T-helper 2 cell treated with Interferon-gamma antibody and Interleukin-4, amounts not matched to agents 5 μg/mL and 100 μg/mL, for 36 hours (primary cell): ENCODE measurements at regions not wholly inside any gene's neighbourhood (a gene's known extent, or its start where the extent isn't known, plus 50 kb on each side); places are given as distances from the start of the nearest gene placed in this dataset.
A peak's percentile ranks its signal among the peaks of the same experiment; 100 is the strongest.
"Not testable (repeated sequence)": the region's sequence is repeated elsewhere in the genome, so short reads cannot be mapped to it uniquely, and the experiment has no call there.

Experiments used
- DNase-seq: peaks from one replicate; pipeline ENCODE4 v3.0.0; 2021; ENCODE audit warnings: low spot score
- H3K27ac Mint-ChIP-seq: one replicate; pipeline ENCODE4 v1.8.0; 2021; ENCODE audit warnings: mild to moderate bottlenecking, mixed read lengths
- H3K27me3 Mint-ChIP-seq: one replicate; pipeline ENCODE4 v1.8.0; 2021; ENCODE audit warnings: low read depth, mixed read lengths
- H3K36me3 Mint-ChIP-seq: one replicate; pipeline ENCODE4 v1.8.0; 2021; ENCODE audit warnings: low read depth, mixed read lengths
- H3K4me1 Mint-ChIP-seq: one replicate; pipeline ENCODE4 v1.8.0; 2021; ENCODE audit warnings: low read depth, mixed read lengths
- H3K4me3 Mint-ChIP-seq: one replicate; pipeline ENCODE4 v1.8.0; 2022; ENCODE audit warnings: mild to moderate bottlenecking, moderate library complexity, mixed read lengths
- H3K9me3 Mint-ChIP-seq: one replicate; pipeline ENCODE4 v1.8.0; 2021; ENCODE audit warnings: mixed read lengths

DNA sequence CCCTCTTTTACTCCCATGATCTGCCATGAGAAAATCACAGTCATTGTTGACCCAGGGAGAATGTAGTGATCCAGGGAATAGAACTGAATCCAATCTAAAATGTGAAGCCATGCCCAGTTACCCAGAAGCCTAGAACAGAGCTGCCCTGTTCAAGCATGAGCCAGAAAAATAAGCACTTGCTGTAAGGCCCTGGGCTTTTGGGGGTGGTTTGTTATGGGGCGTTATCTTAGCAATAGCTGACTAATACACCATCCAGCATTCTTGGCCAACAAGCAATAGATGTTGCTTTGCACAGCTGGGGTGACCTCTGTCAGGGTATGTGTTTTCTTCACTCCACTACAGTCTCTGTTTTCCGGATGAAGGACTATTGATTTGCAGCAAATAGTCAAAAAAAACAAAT, 120.4 kb downstream of the ZFP64 start:
- no peak for DNase-seq
- no peaks in the 10 kb centered on the region for H3K9me3 Mint-ChIP-seq
- H3K4me3 Mint-ChIP-seq, result no peak overlapping the region
- no peaks in the 10 kb centered on the region for H3K4me1 Mint-ChIP-seq
- H3K27ac Mint-ChIP-seq, result no peak overlapping the region
- no peaks in the 10 kb centered on the region for H3K27me3 Mint-ChIP-seq
- no peaks in the 10 kb centered on the region for H3K36me3 Mint-ChIP-seq

DNA sequence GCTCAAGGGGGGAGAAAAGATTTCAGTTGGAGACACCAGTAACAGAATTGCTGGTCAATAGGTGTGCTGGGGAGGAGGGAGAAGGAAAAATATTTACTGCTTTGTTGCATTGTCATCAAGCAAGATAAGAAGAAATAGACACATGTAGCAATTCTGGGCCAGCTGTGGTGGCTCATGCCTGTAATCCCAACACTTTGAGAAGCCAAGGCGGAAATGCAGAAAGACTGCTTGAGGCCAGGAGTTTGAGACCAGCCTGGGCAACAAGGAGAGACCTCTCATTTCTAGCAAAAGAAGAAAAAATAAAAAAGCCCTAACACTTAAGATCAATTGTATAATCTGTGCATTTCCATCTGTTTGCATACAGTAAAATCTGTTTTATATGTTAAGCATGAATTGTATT, 126.6 kb downstream of the ZFP64 start:
- H3K4me3 Mint-ChIP-seq, result no peak overlapping the region
- no peaks in the 10 kb centered on the region for H3K4me1 Mint-ChIP-seq
- H3K36me3 Mint-ChIP-seq, result no peaks in the 10 kb centered on the region
- no peaks in the 10 kb centered on the region for H3K27me3 Mint-ChIP-seq
- no peaks in the 10 kb centered on the region for H3K9me3 Mint-ChIP-seq
- no peak overlapping the region for H3K27ac Mint-ChIP-seq
- no peak for DNase-seq

DNA sequence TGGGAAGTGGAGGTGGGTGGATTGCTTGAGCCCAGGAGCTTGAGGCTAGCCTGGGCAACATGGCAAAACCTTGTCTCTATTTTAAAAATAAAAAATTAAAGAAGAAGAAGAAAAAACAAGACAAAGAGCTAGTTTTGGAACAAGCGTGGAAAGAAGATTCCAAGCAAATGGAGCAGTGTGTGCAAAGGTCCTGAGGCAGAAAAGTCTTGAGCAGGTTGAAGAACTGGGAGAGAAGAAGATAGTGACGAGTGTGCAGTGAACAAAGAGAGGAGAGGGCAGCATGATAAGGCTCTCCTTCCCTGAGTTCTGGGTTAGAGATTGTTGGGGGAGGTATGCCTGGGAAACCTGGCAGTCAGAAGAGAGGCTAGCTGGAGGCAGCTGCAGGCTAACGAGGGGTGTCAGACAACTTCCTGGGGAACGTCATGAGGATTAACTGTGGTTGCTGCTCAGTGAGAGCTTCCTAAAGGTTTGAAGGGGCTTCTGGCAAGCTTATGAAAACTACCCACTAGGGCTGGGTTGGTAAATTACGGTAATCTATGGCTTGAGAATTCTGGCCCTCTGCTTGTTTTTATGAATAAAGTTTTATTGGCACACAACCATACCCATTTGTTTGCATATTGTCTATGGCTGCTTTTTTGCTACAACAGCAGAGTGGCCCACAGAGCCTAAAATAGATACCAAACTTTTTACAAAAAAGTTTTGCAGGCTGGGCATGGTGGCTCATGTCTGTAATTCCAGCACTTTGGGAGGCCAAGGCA, 128.9 kb downstream of the ZFP64 start:
- H3K27me3 Mint-ChIP-seq, result no peaks in the 10 kb centered on the region
- no peak for DNase-seq
- H3K36me3 Mint-ChIP-seq, result no peaks in the 10 kb centered on the region
- no peak overlapping the region for H3K27ac Mint-ChIP-seq
- no peak overlapping the region for H3K4me3 Mint-ChIP-seq
- no peaks in the 10 kb centered on the region for H3K4me1 Mint-ChIP-seq
- H3K9me3 Mint-ChIP-seq, result no peaks in the 10 kb centered on the region

DNA sequence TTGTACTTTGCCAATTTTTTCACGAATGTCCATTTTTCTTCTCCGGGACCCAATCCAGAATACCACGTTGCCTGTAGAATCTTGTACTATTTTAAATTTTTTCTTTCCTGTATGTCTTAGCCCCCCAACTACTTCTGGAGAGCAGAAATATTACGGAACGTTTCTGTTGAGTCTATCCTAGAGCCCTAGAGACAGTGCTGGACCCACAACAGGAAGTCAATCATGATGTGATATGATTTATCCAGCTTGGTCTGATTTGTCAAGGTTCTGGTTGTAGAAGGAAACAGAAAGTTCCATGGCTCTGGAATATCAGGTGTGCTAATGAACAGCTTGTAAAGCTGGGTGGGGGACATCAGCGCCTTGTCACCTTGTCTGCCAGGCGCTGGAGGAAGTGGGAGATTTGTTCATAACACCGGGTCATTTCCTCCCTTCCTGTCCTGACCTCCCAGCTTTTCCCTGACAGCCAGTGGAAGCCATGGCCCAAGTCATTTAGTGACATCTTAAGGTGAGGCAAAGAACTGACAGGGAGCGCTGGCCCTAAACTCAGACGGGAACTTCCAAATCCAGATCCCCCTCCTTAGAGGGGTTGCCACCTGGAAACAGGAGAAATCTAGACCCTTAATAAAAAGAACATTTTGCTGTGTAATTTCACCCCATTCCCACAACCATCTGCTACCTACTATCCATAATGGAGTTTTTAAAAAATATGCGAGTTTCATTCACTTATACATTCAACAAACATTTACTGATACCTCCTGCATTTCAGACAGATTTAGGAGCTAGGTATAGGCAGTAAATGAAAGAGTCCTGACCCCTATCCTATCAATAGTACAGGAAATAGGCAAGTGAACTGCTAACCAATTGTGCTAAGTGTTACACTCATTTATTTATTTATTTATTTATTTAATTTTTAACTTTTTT, 130.5 kb downstream of the ZFP64 start:
- peaks cover 3% of the 10 kb centered on the region for H3K36me3 Mint-ChIP-seq
- no peaks in the 10 kb centered on the region for H3K4me1 Mint-ChIP-seq
- H3K9me3 Mint-ChIP-seq, result peaks cover 9% of the 10 kb centered on the region
- no peaks in the 10 kb centered on the region for H3K27me3 Mint-ChIP-seq
- no peak overlapping the region for H3K4me3 Mint-ChIP-seq
- no peak for DNase-seq
- no peak overlapping the region for H3K27ac Mint-ChIP-seq

DNA sequence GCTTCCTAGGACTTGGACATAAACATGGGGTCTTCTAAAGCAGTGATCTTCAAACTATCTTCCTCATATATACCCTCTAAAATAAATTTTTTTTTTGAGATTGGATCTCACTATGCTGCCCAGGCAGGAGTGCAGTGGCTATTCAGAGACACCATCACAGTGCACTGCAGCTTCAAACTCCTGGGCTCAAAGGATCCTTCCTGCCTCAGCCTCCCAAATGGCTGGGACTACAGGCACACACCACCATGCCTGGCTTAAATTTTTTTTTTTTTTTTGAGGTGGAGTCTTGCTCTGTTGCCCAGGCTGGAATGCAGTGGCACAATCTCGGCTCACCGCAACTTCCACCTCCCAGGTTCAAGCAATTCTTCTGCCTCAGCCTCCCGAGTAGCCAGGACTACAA, 134.4 kb downstream of the ZFP64 start:
- H3K4me3 Mint-ChIP-seq, H3K4me1 Mint-ChIP-seq, DNase-seq, H3K36me3 Mint-ChIP-seq, H3K27ac Mint-ChIP-seq, H3K27me3 Mint-ChIP-seq: not testable (repeated sequence)
- H3K9me3 Mint-ChIP-seq, result peaks cover 14% of the 10 kb centered on the region

DNA sequence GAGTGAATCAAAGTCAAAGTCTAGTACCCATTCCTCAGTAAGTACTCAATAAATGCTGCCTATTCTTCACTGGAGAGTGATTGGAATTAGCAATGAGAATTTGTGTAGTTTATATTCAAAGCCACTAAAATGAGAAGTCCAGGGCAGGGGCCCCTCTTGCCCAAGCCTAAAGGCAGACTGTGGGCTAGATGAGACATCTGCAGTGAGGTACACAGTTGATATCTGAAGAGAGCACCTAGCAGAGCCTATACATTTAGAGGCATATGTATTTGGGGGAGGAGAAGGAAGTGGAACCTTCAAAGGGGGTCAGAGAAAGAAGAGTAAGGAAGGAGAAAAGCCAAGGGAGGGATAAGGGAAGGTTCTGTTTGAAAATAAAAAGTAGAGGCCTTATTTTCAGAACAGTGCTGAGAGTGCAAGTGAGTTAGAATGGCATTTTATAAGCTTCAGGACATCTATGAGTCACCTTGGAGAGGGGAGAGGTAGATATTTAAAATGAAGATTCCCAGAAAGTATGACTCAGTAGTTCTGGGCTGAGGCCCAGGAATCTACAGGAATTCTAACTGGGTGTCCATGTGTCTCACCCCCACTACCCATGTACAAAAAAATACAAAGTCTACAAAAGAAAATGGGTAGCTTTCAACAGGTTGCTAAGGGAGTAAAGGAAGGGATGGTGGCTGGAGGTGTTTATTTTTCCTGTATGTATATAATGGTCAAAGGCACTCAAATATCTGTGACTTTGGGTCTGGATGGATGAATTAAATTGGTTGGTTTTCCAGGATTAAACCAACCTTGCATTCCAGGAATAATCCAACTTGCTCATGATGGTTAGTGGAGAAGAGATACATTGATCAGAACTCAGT, 135.1 kb downstream of the ZFP64 start:
- Mint-ChIP-seq H3K4me1 (no peaks in the 10 kb centered on the region), H3K27me3 (no peaks in the 10 kb centered on the region)
- DNase-seq, result no peak

DNA sequence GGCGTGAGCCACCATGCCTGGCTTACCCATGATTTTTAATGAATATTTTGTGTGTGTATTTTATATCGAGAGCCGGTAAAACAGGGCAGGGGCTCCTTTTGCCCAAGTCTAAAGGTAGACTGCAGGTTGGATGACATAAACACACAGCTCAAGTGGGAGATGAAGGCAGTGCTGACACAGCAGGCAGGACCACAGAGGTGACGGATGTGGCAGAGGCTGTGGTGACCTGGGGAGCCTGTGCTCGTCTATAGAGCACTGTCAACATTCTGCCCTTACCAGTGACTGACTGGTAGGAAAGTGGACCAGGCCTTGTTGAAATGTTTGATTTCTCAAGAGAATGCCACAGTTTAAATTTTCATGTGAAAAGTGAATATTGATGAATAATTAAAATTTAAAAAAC, 137.5 kb downstream of the ZFP64 start:
- Mint-ChIP-seq H3K9me3 (peaks cover 14% of the 10 kb centered on the region), H3K4me3 (no peak overlapping the region), H3K36me3 (peaks cover 3% of the 10 kb centered on the region), H3K4me1 (peaks cover 2% of the 10 kb centered on the region), H3K27ac (no peak overlapping the region), H3K27me3 (peaks cover 2% of the 10 kb centered on the region)
- no peak for DNase-seq

More for the DNA sequence above, 135.1 kb downstream of the ZFP64 start:
- Mint-ChIP-seq H3K4me3 (no peak overlapping the region), H3K27ac (no peak overlapping the region), H3K9me3 (peaks cover 14% of the 10 kb centered on the region), H3K36me3 (peaks cover 3% of the 10 kb centered on the region)

DNA sequence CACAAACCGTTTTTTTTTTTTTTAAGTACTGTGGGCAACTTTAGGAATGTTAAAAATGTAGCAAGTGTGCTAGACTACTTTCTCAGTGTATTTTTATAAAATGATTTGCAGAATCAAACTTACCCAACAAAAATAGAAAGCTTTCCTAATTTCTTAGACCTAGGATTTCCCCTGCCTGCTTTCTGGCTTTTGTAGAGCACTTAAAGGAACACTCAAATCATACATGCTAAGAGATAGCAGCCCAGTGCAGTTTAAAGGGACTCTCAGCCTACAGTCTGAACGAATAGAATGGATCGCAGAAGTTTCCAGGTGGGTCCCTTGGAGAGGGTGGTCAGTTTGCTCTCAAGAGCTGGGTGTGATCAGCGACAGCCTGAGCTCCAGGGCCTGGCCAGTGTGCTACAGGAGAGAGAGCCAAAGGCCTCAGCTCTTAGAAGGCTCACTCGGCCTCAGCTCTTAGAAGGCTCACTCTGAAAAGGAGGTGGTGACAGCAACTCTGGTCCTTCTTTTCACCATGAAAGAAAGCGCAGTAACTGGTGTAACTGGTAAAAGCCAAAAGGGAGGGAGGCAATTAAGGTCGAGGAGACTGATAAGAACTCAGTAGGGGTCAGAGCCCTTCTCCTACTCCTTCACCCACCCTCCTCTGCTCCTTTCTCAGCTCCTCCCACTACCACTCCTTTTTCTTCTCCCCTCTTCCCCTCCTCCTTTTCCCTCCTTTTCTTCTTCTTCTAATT, 142.4 kb downstream of the ZFP64 start:
- Mint-ChIP-seq H3K9me3 (no peaks in the 10 kb centered on the region), H3K27ac (no peak overlapping the region), H3K4me3 (no peak overlapping the region), H3K4me1 (peaks cover 15% of the 10 kb centered on the region), H3K36me3 (no peaks in the 10 kb centered on the region), H3K27me3 (peaks cover 9% of the 10 kb centered on the region)
- DNase-seq, result no peak

DNA sequence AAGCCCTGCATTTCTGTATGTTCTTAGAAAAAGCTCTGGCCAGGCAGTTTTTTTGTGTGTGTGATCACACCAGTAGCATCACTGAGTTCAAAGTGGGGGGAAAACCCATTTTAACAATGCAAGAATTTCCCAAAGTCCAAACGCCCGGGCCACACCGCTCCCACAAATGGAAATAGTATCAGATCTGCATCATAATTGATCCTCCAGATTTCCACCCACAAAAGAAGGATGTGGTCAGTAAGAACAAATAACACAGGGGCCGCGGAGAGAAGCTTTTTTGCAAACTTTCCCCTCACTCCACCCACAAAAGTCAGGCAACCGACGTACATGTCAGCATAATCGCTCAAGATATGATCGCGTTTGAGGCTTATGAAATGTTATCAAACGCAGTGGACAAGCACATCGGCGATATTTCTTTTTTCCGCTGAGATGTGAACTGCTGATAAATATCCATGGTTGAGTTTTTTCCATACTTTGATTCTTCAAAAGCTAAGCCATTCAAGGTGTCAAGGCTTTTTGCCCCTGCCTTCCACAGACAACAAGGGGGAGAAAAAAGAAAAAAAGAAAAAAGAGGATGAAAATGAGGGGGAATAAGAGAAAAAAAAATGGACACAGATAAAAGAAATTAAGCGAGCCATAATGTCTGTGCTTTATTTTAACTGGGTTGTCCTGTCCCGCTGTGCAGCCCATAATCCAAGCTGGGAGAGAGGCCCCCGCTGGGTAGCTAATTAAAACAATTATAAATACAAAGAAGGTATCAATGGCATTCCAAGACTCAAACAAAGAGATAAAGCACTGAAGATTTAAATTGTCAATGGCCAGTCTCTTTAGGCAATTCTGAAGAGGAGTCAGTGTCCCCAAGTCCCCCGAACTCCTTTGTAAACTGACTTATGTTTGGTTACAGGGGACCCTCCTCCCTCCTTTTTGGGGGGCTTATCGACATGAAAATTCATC, 143.5 kb downstream of the ZFP64 start:
- Mint-ChIP-seq H3K4me1 (peaks cover 15% of the 10 kb centered on the region), H3K4me3 (peak overlapping the region; percentile 34), H3K9me3 (no peaks in the 10 kb centered on the region), H3K27ac (no peak overlapping the region), H3K36me3 (no peaks in the 10 kb centered on the region), H3K27me3 (peaks cover 9% of the 10 kb centered on the region)
- peak; percentile 73 for DNase-seq

DNA sequence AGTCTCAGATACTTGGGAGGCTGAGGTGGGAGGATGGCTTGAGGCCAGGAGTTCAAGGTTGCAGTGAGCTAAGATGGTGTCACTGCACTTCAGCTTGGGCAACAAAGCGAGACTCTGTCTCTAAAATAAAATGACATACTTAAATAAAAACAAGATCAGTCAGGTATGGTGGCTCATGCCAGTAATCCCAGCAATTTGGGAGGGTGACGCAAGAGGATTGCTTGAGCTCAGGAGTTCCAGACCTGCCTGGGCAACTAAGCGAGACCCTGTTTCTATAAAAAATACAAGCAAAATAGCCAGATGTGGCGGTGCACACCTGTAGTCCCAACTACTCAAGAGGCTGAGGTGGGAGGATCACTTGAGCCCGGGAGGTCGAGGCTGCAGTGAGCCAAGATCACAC, 149.6 kb downstream of the ZFP64 start:
- H3K27ac Mint-ChIP-seq, result no peak overlapping the region
- H3K9me3 Mint-ChIP-seq, result no peaks in the 10 kb centered on the region
- H3K27me3 Mint-ChIP-seq, result no peaks in the 10 kb centered on the region
- no peaks in the 10 kb centered on the region for H3K4me1 Mint-ChIP-seq
- DNase-seq, result no peak
- H3K4me3 Mint-ChIP-seq, result no peak overlapping the region
- no peaks in the 10 kb centered on the region for H3K36me3 Mint-ChIP-seq

DNA sequence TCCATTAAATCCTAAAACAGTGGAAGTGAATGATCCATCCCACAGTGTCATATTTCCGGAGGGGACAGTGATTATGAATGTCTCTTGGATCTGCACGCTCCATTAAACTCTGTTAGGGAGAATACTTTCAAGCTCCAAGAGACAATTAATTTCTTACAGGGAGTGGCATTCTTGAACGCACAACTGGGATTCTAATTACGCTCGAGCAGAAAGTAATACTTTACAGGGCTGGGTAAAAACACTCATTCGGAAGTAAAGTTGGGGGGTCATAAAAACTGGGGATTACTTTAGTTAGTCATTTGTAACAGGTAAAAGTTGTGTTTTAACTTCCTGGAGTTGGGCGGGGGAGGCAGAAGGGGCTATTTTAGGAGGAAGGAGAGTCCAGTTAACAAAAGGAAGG, 151.8 kb downstream of the ZFP64 start:
- no peak for DNase-seq
- Mint-ChIP-seq H3K27ac (no peak overlapping the region), H3K36me3 (no peaks in the 10 kb centered on the region), H3K4me3 (no peak overlapping the region), H3K27me3 (no peaks in the 10 kb centered on the region), H3K9me3 (no peaks in the 10 kb centered on the region), H3K4me1 (no peaks in the 10 kb centered on the region)

DNA sequence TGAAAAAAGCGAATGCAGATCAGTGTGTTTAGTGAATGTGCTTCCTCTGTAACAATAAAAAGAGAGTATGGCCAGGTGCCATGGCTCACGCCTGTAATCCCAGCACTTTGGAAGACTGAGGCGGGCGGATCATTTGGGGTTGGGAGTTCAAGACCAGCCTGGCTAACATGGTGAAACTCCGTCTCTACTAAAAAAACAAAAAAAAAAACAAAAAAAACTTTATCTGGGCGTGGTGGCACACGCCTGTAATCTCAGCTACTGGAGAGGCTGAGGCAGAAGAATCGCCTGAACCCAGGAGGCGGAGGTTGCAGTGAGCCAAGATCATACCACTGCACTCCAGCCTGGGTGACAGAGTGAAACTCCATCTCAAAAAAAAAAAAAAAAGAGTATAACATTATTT, 152.9 kb downstream of the ZFP64 start:
- DNase-seq, H3K27me3 Mint-ChIP-seq, H3K9me3 Mint-ChIP-seq, H3K4me1 Mint-ChIP-seq, H3K4me3 Mint-ChIP-seq, H3K36me3 Mint-ChIP-seq, H3K27ac Mint-ChIP-seq: not testable (repeated sequence)
